ENCODE measurements at regions not wholly inside any gene's neighbourhood (a gene's known extent, or its start where the extent isn't known, plus 50 kb on each side); places are given as distances from the start of the nearest gene placed in this dataset.

DNA sequence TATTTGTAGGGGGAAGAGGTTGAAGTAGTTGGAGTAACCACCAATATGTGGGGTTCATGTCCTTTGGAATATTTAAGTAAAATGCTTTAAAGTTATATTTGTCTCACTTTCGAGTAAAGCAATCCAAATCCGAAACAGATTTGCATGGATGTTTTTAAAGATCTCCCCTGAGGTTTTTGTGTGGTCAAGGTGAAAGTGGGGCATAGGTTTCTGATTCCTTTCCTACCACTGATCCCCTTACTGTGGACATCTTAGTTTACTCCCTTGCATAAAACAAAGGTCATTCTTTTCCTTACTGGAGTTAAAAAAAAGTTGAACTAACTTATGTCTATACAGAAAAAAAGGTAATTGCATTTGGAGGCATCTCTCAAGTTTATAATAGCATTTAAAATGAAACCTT lies 71.9 kb upstream of the PHOX2B start:
- TF ChIP-seq, protein P1, sequence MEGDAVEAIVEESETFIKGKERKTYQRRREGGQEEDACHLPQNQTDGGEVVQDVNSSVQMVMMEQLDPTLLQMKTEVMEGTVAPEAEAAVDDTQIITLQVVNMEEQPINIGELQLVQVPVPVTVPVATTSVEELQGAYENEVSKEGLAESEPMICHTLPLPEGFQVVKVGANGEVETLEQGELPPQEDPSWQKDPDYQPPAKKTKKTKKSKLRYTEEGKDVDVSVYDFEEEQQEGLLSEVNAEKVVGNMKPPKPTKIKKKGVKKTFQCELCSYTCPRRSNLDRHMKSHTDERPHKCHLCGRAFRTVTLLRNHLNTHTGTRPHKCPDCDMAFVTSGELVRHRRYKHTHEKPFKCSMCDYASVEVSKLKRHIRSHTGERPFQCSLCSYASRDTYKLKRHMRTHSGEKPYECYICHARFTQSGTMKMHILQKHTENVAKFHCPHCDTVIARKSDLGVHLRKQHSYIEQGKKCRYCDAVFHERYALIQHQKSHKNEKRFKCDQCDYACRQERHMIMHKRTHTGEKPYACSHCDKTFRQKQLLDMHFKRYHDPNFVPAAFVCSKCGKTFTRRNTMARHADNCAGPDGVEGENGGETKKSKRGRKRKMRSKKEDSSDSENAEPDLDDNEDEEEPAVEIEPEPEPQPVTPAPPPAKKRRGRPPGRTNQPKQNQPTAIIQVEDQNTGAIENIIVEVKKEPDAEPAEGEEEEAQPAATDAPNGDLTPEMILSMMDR (conservative IDR thresholded peaks at IDR 0.05) = no peak
- no peak for TF ChIP-seq EZH2 (IDR thresholded peaks at IDR 0.05; ENCODE audit: low read depth)

All from PC-9 (cell line).